ENCODE measurements at regions not wholly inside any gene's neighbourhood (a gene's known extent, or its start where the extent isn't known, plus 50 kb on each side); places are given as distances from the start of the nearest gene placed in this dataset.

DNA sequence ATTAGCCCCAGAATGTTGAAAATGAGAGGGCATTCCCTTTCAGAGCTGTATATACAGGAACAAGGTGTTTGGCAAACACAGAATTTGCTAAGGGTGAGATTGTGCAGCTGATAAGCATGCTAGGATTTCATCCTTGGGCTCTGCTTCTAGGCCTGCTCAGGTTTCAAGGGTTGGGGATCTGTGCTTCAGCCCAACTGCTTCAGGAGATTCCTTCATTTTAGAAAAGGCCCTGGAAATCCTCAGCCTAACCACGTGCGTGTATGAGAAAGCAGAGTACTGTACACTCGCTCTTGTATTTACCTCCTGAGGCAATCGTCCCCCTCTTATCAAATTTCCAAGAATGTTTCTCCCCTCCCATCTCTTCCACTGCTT is 291.6 kb upstream of the ARGLU1 start:
- no CpG with 5 or more reads among the region's 4 CpGs for WGBS (ENCODE audit: extremely low coverage, insufficient read length, low lambda C conversion rate)
- no peaks in the 10 kb centered on the region for H3K27me3 ChIP-seq (ENCODE audit: insufficient read depth, low read length)
- no peak overlapping the region; the same call in 1 of the 2 replicates for H3K4ac ChIP-seq (ENCODE audit: low read depth, low read length)
- Mint-ChIP-seq H3K9me3 (no peaks in the 10 kb centered on the region; a peak in 2 of 5 replicates), H3K27me3 (ENCODE audit: low read depth) (no peaks in the 10 kb centered on the region), H3K4me3 (peak overlapping the region in 1 of 2 experiments; percentile 50; a peak in 3 of 5 replicates), H3K27ac (peak overlapping the region; percentile 93 to 98 (median 96)), H3K4me1 (peaks cover 42 to 47% of the 10 kb centered on the region in 2 experiments), H3K36me3 (ENCODE audit: insufficient read depth in 1 of 3, low read depth in 3 of 3) (peaks cover 0 to 4% (median 0%) of the 10 kb centered on the region in 3 experiments; a peak in 3 of 7 replicates)
- H3K27ac ChIP-seq (ENCODE audit: insufficient read length, low read depth, low read length), result peak overlapping the region; percentile 99
- H4K8ac ChIP-seq (replicated peaks; ENCODE audit: insufficient read length, low read depth, low read length), result no peak overlapping the region
- no peak overlapping the region for H3K23ac ChIP-seq (ENCODE audit: insufficient read length, low read depth, low read length)
- H2AFZ ChIP-seq (ENCODE audit: low read length), result no peak overlapping the region
- H4K91ac ChIP-seq (ENCODE audit: insufficient read length, low read depth, low read length), result peak overlapping the region; percentile 36
- peak overlapping the region; percentile 56 for H2AK5ac ChIP-seq (ENCODE audit: insufficient read length, low read length)
- no peaks in the 10 kb centered on the region for H3K79me1 ChIP-seq (ENCODE audit: insufficient read depth, low read depth, low read length, poor library complexity, severe bottlenecking)
- no peak overlapping the region for H2BK15ac ChIP-seq (ENCODE audit: low read depth, low read length)
- H3K56ac ChIP-seq (ENCODE audit: insufficient read length, low read depth, low read length), result peak overlapping the region; percentile 88
- H3K79me2 ChIP-seq (ENCODE audit: insufficient read depth, low read length), result no peaks in the 10 kb centered on the region
- peak overlapping the region; percentile 84 for H2BK12ac ChIP-seq (ENCODE audit: insufficient read length, low read depth, low read length)
- H3K23me2 ChIP-seq (ENCODE audit: insufficient read length, low read depth, low read length, poor library complexity, severe bottlenecking), result no peaks in the 10 kb centered on the region
- peak overlapping the region; percentile 73 for H4K5ac ChIP-seq (ENCODE audit: insufficient read length, low read depth, low read length)
- H3K9ac ChIP-seq (ENCODE audit: extremely low read depth, insufficient read length, low read length), result peak overlapping the region; percentile 40
- H3K9me3 ChIP-seq (ENCODE audit: control insufficient read depth, low read depth, low read length), result no peaks in the 10 kb centered on the region
- H3T11ph ChIP-seq (ENCODE audit: low read length), result no peak overlapping the region
- H4K20me1 ChIP-seq (ENCODE audit: control insufficient read depth, insufficient read depth, insufficient read length), result no peaks in the 10 kb centered on the region
- DNase-seq, result peak; percentile 41
- peak overlapping the region; percentile 71 for H3K18ac ChIP-seq (ENCODE audit: insufficient read length, low read depth, low read length)
- peak overlapping the region; percentile 9 for H3K4me2 ChIP-seq (ENCODE audit: insufficient read depth, insufficient read length, low read length)
- TF ChIP-seq, protein P1, sequence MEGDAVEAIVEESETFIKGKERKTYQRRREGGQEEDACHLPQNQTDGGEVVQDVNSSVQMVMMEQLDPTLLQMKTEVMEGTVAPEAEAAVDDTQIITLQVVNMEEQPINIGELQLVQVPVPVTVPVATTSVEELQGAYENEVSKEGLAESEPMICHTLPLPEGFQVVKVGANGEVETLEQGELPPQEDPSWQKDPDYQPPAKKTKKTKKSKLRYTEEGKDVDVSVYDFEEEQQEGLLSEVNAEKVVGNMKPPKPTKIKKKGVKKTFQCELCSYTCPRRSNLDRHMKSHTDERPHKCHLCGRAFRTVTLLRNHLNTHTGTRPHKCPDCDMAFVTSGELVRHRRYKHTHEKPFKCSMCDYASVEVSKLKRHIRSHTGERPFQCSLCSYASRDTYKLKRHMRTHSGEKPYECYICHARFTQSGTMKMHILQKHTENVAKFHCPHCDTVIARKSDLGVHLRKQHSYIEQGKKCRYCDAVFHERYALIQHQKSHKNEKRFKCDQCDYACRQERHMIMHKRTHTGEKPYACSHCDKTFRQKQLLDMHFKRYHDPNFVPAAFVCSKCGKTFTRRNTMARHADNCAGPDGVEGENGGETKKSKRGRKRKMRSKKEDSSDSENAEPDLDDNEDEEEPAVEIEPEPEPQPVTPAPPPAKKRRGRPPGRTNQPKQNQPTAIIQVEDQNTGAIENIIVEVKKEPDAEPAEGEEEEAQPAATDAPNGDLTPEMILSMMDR (conservative IDR thresholded peaks at IDR 0.05), result no peak
- H2BK120ac ChIP-seq (ENCODE audit: low read depth, low read length, poor library complexity, severe bottlenecking), result no peak overlapping the region
- H3K4me1 ChIP-seq (ENCODE audit: insufficient read depth, low read length), result peaks cover 19% of the 10 kb centered on the region; the same call in 1 of the 2 replicates
- H3K14ac ChIP-seq (ENCODE audit: insufficient read depth, low read length), result peak overlapping the region; percentile 78; the same call in 1 of the 2 replicates
- peak overlapping the region; percentile 60 for H2BK20ac ChIP-seq (ENCODE audit: low read depth, low read length, poor library complexity, severe bottlenecking)
- H2BK5ac ChIP-seq (ENCODE audit: insufficient read length, low read length), result peak overlapping the region; percentile 89

All from H9 (cell line).